Smooth muscle cell (in vitro differentiated cells): ENCODE measurements at regions not wholly inside any gene's neighbourhood (a gene's known extent, or its start where the extent isn't known, plus 50 kb on each side); places are given as distances from the start of the nearest gene placed in this dataset.

ENCODE experiments used
- DNase-seq: peaks from one replicate; lab custom pipeline; 2025; ENCODE audit not compliant: unreplicated experiment; lab: John Stamatoyannopoulos, UW
- H2AFZ ChIP-seq: fragments of 200-600 bp; sonication (generic); 2 replicates; pipeline ENCODE4 v1.6.0; 2016; ENCODE audit warnings: antibody characterized with exemption, low read depth, mild to moderate bottlenecking
- H3F3A ChIP-seq: fragments of 200-600 bp; sonication (generic); 2 replicates; pipeline ENCODE4 v1.6.0; 2017; ENCODE audit warnings: antibody characterized with exemption, low read depth
- H3K27ac ChIP-seq: fragments of 200-600 bp; sonication (generic); 2 replicates; pipeline ENCODE4 v1.5.1; 2016; ENCODE audit warnings: low read depth, mild to moderate bottlenecking
- H3K27me3 ChIP-seq: fragments of 200-600 bp; sonication (generic); 2 replicates; pipeline ENCODE4 v1.6.1; 2016; ENCODE audit warnings: low read depth, mild to moderate bottlenecking
- H3K36me3 ChIP-seq: fragments of 200-600 bp; sonication (generic); 2 replicates; pipeline ENCODE4 v1.5.1; 2016; ENCODE audit warnings: low read depth
- H3K4me1 ChIP-seq: fragments of 200-600 bp; sonication (generic); 2 replicates; pipeline ENCODE4 v1.5.1; 2016; ENCODE audit warnings: low read depth
- H3K4me2 ChIP-seq: fragments of 200-600 bp; sonication (generic); 2 replicates; pipeline ENCODE4 v1.6.0; 2016; ENCODE audit warnings: mild to moderate bottlenecking
- H3K4me3 ChIP-seq: fragments of 200-600 bp; sonication (generic); 2 replicates; pipeline ENCODE4 v1.5.1; 2016; ENCODE audit warnings: mild to moderate bottlenecking
- H3K79me2 ChIP-seq: fragments of 200-600 bp; sonication (generic); 2 replicates; pipeline ENCODE4 v1.6.0; 2016; ENCODE audit warnings: low read depth, mild to moderate bottlenecking
- H3K9ac ChIP-seq: fragments of 200-600 bp; sonication (generic); 2 replicates; pipeline ENCODE4 v1.6.0; 2016; ENCODE audit warnings: low read depth
- H3K9me3 ChIP-seq: fragments of 200-600 bp; sonication (generic); replicated peaks from 2 replicates; pipeline ENCODE4 v1.5.1; 2016; ENCODE audit warnings: low read depth
- H4K20me1 ChIP-seq: fragments of 200-600 bp; sonication (generic); 2 replicates; pipeline ENCODE4 v1.6.0; 2016; ENCODE audit warnings: low read depth
- CTCF ChIP-seq: fragments of 200-600 bp; sonication (generic); IDR thresholded peaks from 2 replicates; pipeline ENCODE4 v1.5.1; 2017; ENCODE audit warnings: borderline replicate concordance, mild to moderate bottlenecking, antibody characterized with exemption; ENCODE audit not compliant: insufficient read depth, poor library complexity, severe bottlenecking
- WGBS: methylation state at CpG from one replicate; pipeline ENCODE4 v1.1.7; 2016; ENCODE audit warnings: low lambda C conversion rate; 5-methylcytosine and 5-hydroxymethylcytosine counted together

DNA sequence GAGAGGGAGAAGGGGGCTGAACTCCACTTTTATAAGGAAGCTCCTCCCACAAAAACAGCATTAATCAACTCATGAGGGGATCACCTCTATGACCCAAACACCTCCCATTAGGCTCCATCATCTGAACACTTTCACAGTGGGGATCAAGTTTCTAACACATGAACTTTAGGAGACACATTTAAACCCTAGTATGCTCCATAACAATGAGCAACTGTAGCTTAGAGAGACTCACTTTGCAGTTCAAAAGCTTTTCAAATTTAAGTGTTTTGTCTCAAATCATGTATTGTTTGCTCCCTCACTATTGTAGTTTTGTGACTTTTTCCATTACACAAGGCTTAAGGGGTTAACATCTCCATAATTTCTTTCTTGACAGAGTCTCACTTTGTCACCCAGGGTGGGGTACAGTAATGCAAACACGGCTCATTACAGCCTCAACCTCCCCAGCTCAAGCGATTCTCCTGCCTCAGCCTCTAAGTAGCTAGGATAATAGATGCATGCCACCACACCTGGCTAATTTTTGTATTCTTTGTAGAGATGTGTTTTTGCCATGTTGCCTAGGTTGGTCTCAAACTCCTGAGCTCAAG is 352.7 kb upstream of the CDH20 start:
- no peaks in the 10 kb centered on the region for H3K9me3 ChIP-seq
- no peak overlapping the region for H3K4me2 ChIP-seq
- H3K27ac ChIP-seq: no peak overlapping the region
- no peak overlapping the region for H3K9ac ChIP-seq
- no peak overlapping the region for H2AFZ ChIP-seq
- no peaks in the 10 kb centered on the region for H3K4me1 ChIP-seq
- 80% methylated on average over 2 of the region's 2 CpGs for WGBS
- no peaks in the 10 kb centered on the region for H3F3A ChIP-seq
- TF ChIP-seq CTCF: no peak
- no peaks in the 10 kb centered on the region for H4K20me1 ChIP-seq
- no peaks in the 10 kb centered on the region for H3K27me3 ChIP-seq
- no peak for DNase-seq
- no peaks in the 10 kb centered on the region for H3K79me2 ChIP-seq
- no peaks in the 10 kb centered on the region for H3K36me3 ChIP-seq
- no peak overlapping the region for H3K4me3 ChIP-seq

- Histone ChIP-seq H3F3A (no peaks in the 10 kb centered on the region), H3K79me2 (no peaks in the 10 kb centered on the region), H3K27me3 (no peaks in the 10 kb centered on the region), H3K9ac (no peak overlapping the region), H3K4me3 (no peak overlapping the region), H3K9me3 (no peaks in the 10 kb centered on the region), H3K4me1 (no peaks in the 10 kb centered on the region), H3K4me2 (no peak overlapping the region), H2AFZ (no peak overlapping the region), H3K36me3 (no peaks in the 10 kb centered on the region), H4K20me1 (no peaks in the 10 kb centered on the region), H3K27ac (no peak overlapping the region)
- DNase-seq: no peak
- TF ChIP-seq CTCF: no peak
- WGBS: 85% methylated on average over 3 of the region's 3 CpGs
Measured at GRCh38 chr18:60981682-60982328, 351.4 kb upstream of the CDH20 start.

- no peak overlapping the region for H3K27ac ChIP-seq
- no peak for DNase-seq
- H3K79me2 ChIP-seq: no peaks in the 10 kb centered on the region
- 96% methylated on average over 2 of the region's 2 CpGs for WGBS
- H3F3A ChIP-seq: no peaks in the 10 kb centered on the region
- H3K4me2 ChIP-seq: no peak overlapping the region
- no peak overlapping the region for H3K4me3 ChIP-seq
- H2AFZ ChIP-seq: no peak overlapping the region
- H3K9me3 ChIP-seq: no peaks in the 10 kb centered on the region
- no peak for TF ChIP-seq CTCF
- no peaks in the 10 kb centered on the region for H3K27me3 ChIP-seq
- no peak overlapping the region for H3K9ac ChIP-seq
- H4K20me1 ChIP-seq: no peaks in the 10 kb centered on the region
- no peaks in the 10 kb centered on the region for H3K4me1 ChIP-seq
- H3K36me3 ChIP-seq: no peaks in the 10 kb centered on the region
Measured at GRCh38 chr18:60982329-60982695, 350.9 kb upstream of the CDH20 start.

DNA sequence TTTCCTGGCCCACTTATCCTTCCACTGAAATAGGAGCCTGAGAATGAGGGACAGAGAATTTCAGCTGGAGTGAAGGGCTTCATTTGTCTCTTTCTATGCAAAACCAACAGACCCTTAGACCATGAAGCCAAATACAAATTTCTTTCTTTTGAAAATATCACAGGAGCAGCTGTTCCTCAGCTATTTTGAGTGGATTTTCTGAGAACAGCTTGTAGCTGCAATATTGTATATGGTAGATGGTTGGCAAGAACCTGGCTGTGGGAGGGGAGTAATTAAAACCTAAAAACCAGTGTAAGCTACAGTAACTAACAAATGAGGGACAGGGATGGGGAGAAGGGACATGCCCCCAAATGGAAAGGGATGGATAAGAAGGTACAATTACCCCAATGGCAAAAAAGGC is 350.3 kb upstream of the CDH20 start:
- H3K4me2 ChIP-seq: no peak overlapping the region
- no peaks in the 10 kb centered on the region for H3K9me3 ChIP-seq
- H3K27me3 ChIP-seq: no peaks in the 10 kb centered on the region
- H3K4me1 ChIP-seq: no peaks in the 10 kb centered on the region
- no peak overlapping the region for H3K27ac ChIP-seq
- no peaks in the 10 kb centered on the region for H3F3A ChIP-seq
- no peaks in the 10 kb centered on the region for H3K36me3 ChIP-seq
- H3K4me3 ChIP-seq: no peak overlapping the region
- no peak for TF ChIP-seq CTCF
- no peak overlapping the region for H3K9ac ChIP-seq
- no peaks in the 10 kb centered on the region for H4K20me1 ChIP-seq
- DNase-seq: no peak
- H3K79me2 ChIP-seq: no peaks in the 10 kb centered on the region
- H2AFZ ChIP-seq: no peak overlapping the region
